GM18868 (cell line): ENCODE measurements at regions not wholly inside any gene's neighbourhood (a gene's known extent, or its start where the extent isn't known, plus 50 kb on each side); places are given as distances from the start of the nearest gene placed in this dataset.
"Not testable (repeated sequence)": the region's sequence is repeated elsewhere in the genome, so short reads cannot be mapped to it uniquely, and the experiment has no call there.

Experiments used
- ATAC-seq: cut with Tn5 transposase; IDR thresholded peaks from one replicate; pipeline ENCODE4 v1.9.1; 2021; ENCODE audit warnings: mild to moderate bottlenecking, moderate library complexity; ENCODE audit not compliant: unreplicated experiment

DNA sequence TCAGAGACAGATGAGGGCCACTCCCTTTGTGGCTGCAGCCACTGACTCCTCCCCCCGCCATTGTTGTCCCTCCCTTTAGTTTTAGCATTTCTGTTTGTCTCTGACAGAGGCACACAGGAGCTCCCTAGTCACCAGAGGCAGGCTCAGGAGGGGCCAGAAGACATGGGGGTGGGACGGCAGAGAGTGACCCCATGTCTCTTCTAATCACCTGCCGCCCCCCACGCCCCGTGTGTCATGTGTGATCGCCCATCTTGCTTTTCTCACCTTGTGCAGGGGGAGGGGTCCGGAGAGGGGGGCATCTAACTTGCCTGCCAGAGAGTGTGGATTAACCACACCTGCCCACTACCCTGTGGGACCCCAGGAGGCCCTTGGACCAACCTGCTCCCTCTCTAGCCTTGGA is 246.7 kb upstream of the TP53TG3C start:
- not testable (repeated sequence) for ATAC-seq

DNA sequence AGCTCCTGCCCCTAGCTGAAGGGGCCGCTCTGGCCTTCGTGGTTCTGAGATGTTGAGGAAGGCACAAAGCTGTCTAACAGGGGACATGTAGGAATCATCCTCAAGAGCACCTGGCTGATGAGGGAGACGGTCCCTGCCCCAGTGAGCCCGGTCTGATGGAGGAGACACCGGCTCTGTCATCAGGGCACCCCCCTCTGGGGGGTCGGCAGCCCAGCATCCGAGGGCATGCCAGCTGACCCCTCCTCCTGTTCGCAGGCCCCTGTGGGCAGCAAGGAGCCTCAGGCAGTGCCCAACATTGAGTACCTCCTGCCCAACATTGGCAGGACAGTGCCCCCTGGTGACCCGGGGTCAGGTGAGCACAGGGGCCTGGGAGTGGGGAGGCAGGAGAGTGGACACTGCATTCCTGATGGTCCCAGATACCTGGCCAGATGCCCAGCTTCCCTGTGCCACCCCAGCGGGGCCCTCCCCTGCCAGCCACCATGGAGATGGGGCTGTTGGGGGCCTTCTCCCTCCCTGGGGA is 247.9 kb upstream of the TP53TG3C start:
- ATAC-seq = not testable (repeated sequence)

DNA sequence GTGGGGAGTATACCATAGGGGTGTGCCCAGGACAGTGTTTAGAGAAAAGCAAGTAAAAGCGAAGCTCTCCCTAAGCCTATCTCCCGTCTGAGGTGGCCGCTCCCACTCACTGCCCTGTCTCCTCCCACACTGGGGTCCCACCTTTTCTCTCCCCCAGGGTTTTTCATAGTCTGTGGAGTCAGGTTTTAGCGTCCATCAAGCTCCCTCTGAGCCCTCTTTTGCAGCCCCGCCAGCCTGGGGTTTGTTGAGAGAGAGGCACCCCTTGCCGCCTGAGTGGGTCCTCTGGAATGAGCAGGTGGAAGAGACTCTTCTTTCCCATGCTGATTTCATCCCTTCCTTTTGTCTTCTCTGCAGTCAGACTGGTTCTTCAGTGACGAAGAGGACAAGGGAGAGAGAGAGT is 248.7 kb upstream of the TP53TG3C start:
- ATAC-seq = not testable (repeated sequence)

DNA sequence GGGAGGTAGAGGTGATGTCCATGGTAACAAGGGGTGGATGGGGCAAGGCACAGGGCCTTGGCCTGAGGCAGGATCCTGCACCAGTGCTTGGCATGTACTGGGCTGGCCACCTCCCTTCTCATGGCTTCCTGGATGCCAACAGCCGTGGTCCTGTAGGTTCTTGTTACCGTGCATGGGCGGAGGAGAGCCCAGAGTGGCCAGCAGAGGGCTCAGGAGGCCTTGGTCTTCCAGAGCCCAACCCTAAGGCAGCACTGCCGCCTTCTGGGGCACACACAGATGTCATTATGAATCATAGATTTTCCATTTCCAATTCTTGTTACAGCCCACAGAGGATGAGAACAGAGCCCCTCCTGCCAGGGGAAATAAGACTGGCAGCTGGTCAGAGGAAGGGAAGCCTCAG is 254.2 kb upstream of the TP53TG3C start:
- not testable (repeated sequence) for ATAC-seq

DNA sequence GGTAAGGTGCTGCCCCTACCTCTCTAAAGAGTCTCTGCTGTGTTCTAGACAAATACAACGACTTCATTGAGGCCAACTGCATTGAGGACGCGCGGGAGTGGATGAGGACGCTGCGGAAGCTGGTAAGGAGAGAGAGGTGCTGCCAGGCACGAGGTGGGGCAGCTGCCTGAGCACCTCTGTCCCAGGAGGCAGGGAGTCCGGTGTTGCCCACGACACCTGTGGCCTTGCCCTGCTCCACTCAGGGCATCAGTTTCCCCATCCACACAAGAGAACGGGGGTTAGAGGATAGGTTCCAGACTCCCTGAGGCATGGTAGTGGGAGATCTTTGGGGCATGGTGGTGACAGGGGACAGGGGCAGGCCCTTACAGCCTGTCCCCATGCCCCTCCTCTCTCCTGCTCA is 256.1 kb upstream of the TP53TG3C start:
- not testable (repeated sequence) for ATAC-seq

DNA sequence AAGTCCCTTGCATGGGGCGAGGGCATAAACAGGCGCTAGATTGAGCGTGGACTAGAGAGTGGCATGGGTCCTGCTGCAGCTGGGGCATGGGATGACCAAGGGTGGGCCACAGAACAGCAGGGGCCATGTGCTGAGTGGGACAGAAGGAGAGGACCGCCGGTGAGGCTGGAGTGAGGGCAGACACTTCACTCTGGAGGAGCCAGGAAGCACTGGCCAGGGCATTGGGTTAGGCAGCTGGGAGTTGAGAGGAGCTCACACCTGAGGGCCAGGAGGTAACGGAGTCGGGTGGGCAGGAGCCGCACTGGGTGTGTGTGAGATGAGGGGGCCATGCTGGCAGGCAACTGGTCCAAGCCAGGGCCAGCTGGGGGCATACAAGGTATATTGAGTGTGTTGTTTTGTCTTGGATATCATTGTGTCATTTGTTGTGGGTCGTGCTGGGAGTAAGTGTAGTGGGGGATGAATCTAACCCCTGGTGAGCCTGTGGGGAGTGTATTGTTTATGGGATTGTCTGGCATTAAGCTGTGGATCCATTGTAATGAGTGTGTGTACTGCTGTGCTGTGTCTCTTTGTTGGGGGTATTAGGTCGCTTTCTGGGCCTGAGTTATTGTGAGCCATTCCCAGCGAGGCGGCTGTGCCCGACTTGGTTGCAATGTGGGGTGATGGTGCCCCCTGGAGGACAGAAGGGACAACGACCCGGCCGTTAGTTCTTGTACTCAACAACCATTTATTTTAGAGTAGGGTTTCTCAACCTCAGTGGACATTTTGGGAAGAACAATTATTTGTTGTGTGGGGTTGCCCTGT is 256.5 kb upstream of the TP53TG3 start:
- peak; percentile 60 for ATAC-seq

DNA sequence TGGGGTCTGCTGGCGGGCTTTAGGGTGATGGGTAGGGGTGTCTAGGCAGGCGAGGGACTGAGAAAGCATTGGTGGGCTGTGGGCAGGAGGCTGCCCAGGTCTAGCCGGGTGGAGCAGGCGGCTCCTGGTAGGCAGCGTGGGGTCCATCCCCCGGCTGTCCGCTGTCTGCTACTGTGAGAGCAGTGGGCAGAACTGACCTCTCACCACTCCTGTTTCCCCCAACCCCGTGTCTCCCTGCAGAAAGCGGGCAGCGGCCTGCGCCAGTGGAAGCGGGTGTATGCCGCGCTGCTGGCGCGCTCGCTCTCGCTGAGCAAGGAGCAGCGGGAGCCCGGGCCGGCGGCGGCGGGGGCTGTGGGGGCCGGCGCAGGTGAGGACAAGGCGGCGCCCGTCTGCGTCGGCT is 249.2 kb upstream of the TP53TG3 start:
- not testable (repeated sequence) for ATAC-seq

DNA sequence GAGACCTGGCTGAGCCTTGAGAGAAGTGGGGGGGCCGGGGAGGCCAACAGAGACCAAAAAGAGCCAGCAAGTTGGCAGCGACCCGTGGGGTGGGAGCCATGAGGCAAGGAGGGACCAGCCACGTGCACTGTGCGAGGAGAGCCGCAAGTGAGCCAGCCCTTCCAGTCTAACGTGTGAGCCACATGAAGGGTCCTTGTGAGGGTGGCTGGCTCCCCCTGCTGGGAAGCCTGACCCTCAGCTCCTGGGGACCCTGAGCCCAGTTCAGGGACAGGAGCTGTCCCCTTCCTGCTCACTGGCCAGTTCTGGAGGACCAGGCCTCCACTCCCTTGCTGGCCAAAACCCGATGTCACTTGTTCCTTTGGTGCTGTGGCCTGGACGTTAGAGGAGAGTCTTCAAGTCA is 246.6 kb upstream of the TP53TG3 start:
- ATAC-seq = not testable (repeated sequence)

DNA sequence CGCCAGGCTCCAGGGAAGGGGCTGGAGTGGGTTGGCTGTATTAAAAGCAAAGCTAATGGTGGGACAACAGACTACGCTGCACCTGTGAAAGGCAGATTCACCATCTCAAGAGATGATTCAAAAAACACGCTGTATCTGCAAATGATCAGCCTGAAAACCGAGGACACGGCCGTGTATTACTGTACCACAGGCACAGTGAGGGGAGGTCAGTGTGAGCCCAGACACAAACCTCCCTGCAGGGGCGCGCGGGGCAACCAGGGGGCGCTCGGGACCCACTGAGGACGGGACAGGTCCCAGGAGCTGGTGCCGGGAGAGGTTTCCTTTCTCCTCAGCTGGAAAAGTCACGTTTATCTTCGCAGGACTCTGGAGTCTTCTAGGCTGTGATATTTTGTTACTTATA is 239.4 kb upstream of the TP53TG3 start:
- not testable (repeated sequence) for ATAC-seq

DNA sequence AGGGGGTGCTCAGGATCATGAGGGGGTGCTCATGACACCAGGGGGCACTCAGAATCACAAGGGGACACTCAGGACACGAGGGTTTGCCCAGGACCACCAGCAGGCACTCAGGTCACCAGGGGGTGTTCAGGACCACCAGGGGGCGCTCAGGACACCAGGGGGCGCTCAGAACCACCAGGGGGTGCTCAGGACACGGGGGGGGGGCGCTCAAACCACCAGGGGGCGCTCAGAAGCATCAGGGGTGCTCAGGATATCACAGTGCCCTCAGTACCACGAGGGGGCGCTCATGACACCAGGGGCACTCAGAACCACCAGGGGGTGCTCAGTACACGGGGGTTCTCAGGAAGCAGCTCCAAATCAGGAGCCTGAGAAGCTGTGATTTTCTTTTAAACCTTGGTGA is 221.8 kb upstream of the TP53TG3 start:
- not testable (repeated sequence) for ATAC-seq

DNA sequence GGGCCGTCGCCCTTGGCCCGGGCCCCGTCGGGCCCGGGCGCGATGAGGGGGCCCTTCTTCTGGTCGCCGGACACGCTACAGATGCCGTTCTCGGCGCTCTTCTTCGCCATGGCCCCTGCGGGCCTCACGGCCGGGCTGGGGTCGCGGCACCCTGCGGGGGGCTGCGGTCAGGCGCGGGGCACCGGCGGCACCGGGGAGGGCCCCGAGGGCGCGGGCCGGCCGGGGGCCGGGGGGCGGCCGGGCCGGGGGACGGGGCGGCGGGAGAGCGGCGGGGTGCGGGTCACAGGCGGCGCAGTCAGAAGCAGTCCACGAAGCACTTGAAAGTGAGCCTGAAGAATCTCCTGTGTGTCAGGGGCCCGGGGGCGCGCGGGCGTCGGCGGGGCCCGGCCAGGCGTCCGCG is 209.4 kb upstream of the TP53TG3 start:
- ATAC-seq = not testable (repeated sequence)

DNA sequence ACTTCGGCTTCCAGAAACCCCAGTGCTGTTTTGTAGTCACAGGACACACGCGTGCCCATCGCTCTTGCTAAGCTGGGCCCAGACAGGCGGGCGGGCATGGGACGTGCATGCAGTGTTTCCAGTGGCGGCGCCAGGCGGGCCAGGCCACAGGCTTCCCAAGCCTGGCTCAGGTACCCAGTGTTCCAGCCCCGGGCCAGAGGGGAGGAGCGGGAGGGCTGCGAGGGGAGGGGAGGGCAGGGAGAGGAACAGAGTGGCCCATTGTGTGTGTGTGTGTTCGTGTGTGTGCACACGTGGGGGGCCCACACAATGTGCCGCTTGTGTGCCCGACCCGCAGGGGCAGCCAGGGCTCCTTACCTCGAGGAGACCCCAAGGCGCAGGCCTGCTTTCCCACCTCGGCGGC is 208.6 kb upstream of the TP53TG3 start:
- ATAC-seq = not testable (repeated sequence)

DNA sequence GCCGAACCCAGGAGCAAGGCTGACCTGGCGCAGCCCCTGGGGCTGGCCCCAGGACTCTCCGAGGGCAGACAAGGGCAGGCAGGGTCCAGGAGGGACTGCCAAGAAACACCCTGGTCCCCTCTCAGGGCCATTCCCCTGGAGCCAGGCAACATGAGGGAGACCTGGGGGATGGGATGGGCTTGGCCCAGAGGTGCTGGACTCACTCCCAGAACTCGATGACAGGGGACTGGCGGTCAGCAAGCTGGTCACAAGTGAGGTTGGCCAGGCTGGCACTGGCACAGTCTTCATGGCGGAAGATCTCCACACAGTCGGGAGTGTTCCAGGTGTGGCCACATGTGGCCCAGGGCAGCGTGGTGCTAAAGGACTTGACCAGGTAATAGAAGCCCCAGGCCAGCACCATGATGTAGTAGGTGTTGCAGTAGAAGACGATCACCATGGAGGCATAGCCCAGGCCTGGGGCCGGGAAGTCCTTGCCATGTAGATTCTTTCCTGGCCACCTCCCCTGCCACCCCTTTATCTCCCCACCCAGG is 206.4 kb upstream of the TP53TG3 start:
- not testable (repeated sequence) for ATAC-seq

DNA sequence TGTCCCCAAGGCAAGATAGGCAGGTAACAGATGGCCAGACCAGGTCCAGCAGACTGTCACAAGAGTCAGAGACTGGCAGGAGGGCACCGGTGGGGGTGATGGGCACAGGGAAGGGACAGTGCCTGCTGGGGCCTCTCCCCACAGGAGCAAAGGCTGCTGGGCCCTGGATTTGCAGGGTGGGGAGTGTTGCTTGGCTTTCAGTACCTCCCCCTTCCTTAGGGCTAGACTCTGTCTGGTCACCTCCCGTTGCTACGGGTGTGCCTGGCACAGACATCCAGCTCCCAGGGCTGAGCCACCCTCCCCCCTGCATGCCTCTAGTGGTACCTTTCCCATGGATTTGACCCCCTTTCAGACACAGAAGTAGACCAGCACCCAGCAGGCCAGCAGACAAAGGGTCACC is 205.7 kb upstream of the TP53TG3 start:
- not testable (repeated sequence) for ATAC-seq

DNA sequence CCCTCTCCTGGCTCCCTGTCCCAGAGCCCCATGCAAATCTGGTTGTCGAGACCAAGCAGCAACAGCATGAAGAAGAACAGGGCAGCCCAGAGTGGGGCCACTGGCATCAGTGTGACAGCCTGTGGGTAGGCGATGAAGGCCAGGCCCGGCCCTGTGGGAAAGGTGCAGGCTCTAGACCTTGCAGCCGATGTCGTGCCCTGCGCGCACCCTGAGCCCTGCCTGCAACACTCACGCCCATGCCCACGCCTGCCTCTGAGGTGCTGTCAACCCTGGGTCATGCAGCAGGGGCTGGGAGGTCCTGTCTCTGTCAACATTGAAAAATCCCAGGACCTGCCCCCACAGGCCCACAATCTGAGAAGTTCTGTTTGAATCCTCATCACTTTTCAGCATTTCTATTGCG is 204.0 kb upstream of the TP53TG3 start:
- ATAC-seq = not testable (repeated sequence)

DNA sequence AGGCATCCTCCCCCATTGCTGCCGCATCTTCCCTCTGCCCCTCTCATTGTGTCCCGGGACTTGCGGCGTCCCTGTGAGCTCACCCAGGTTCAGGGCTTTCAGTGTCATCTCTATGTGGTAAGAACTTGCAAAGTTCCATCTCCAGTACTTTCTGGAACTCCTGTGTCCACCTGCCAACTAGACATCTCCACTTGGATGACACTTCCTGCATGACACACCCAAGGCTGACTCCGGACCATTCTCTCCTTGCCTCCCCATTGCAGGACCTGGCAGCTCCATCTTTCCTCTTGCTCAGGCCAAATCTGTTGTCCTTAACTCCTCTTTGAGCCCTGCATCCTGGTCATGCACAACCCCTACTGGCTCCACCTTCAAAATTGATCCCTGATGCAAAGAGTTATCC is 200.8 kb upstream of the TP53TG3 start:
- not testable (repeated sequence) for ATAC-seq

DNA sequence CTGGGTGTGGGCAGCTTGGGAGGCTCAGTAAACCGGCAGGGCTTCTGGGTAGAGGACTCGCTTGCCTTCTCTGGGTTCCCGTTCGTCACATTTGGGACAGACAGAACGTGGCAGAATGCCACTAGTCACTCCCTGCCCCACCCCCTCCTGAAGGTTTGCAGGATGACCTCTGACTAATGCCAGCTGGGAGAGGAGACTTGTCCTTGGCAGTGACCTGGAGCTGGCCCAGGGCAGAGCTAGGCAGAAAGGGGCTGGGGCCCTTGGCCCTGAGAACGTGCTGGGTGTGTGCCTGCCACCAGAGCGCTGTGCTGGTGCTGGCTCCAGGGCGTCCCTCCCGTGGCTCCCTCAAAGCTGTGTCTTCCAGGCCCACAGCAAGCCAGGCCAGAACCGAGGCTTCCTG is 197.8 kb upstream of the TP53TG3 start:
- ATAC-seq = not testable (repeated sequence)

DNA sequence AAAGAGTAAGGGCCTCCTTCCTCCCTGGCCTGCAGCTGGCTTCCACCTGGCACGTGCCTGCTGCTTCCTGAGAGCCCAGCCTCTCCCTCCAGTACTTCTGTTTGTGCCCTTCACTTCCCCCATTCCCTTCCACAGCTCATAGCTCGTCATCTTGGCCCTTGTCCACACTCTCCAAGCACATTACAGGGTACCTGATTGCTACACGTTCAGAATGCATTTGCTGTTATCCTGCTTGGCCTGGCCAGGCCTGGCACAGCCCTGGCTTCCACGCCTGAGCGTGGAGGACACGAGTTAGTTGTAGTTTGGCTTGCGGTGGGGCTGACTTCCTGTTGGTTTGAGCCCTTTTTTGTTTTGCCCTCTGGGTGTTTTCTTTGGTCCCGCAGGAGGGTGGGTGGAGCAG is 197.2 kb upstream of the TP53TG3 start:
- ATAC-seq = not testable (repeated sequence)

DNA sequence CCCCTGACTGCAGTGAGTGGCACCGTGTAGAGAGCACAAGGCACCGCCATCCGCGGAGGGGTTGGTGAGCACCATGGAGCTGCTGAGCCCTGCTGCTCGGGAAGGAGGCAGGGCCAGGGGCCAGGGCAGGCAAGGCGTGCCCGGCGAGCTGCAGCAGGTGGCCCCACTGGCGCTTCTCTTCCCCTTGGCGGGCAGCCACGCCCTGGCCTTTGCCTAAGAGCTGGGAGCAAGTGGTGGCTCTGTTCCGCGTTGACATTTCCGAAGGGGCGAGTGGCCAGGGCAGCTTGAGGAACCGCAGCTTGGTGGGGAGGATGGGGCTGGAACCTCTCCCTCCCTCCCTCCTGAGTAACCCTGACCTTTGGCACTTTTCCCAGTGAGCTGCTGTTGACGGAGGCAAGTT is 194.7 kb upstream of the TP53TG3 start:
- not testable (repeated sequence) for ATAC-seq

DNA sequence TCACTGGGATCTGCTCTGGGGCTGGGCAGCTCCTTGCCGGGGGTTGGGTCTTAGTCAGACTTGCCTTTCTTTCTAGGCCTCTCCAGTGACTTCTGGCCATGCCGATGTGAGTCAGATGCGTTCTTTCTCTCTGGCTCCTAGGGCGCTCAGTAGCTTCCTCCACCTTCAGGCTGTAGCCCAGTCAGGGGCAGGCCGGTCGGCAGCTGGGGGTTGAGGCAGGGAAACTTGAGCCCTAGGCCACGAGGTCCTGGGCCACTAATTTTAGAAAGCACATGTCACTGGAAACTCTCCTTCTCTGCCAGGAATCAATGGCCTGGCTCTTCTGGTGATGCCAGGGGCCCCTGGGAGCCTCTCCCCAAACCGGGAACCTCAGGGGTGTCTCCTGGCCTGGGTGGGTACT is 192.4 kb upstream of the TP53TG3 start:
- not testable (repeated sequence) for ATAC-seq

DNA sequence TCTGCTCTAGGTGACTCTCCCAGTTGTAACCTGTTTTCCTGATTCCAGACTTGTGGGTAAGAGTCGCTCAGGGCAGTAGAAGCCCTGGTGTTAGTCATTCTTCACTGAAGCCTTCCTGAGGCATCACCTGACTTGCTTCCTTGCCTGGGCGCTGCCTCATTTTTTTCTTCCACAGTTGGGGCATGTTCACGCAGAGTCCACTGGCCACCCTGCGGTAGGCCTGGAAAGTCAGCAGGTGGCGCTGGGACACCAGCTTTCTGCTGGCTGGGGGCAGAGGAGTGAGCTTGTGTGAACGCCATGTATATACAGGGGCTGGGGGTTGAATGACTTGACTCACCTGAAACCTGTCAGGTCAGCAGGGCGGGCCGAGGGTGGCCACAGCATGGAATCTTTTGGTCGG is 189.3 kb upstream of the TP53TG3 start:
- ATAC-seq = not testable (repeated sequence)

DNA sequence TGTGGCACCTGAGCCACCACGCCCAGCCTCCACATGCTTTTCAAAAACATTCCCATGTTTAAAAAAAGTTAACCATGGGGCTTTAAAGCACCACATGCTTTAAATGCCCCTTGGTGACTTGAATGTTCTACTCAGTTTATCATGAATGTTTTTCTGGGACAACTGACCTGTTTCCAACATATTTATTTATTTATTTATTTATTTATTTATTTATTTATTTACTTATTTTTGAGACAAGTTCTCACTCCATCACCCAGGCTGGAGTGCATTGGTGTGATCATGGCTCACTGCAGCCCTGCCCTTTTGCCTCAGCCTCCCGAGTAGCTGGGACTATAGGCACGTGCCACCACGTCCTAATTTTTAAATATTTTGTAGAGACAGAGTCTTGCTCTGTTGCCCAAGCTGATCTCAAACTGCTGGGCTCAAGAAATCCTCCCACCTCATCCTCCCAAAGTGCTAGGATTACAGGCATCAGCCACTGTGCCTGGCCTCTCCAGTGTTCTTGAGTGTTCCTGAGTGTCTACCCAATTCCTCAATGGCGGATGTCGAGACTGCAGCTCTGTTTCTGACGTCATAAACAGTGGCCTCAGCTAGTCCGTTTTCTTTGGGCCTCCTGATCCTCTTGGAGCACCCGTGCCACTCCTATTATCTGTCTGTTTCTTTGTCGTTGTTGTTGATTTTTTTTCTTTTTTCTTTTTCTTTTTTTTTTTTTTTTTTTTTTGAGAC is 185.7 kb upstream of the TP53TG3 start:
- ATAC-seq = not testable (repeated sequence)
